K562 (cell line): ENCODE measurements at regions not wholly inside any gene's neighbourhood (a gene's known extent, or its start where the extent isn't known, plus 50 kb on each side); places are given as distances from the start of the nearest gene placed in this dataset.

Experiments
- BACH1 ChIP-seq: fragments of 200-800 bp; sonication (Bioruptor generic); IDR thresholded peaks from 2 replicates; pipeline ENCODE4 v1.6.1; 2016; ENCODE audit warnings: missing genetic modification characterization, missing compliant biosample characterization
- BDP1 ChIP-seq: IDR thresholded peaks from 3 replicates; pipeline ENCODE4 v1.6.1; 2011; ENCODE audit not compliant: insufficient read length, insufficient read depth
- CTCF ChIP-seq, 3 experiments: IDR thresholded peaks in 2 of 3; conservative IDR thresholded peaks in 1 of 3; 2 replicates each; pipeline ENCODE4 v1.5.1; 2011 to 2012; ENCODE audit warnings: low read length in 3 of 3, mild to moderate bottlenecking in 3 of 3, control low read depth in 2 of 3, improper control_type of control experiment in 1 of 3, inconsistent platforms in 1 of 3, low read depth in 1 of 3, mixed read lengths in 1 of 3, moderate library complexity in 1 of 3; ENCODE audit not compliant: insufficient read depth in 2 of 3
- HNRNPL ChIP-seq: fragments of 200-400 bp; formaldehyde crosslinking; IDR thresholded peaks from 2 replicates; pipeline ENCODE4 v1.6.1; 2017; ENCODE audit warnings: low read depth, mild to moderate bottlenecking, low read length
- JUN ChIP-seq, 2 experiments: sonication (generic) in 1 of 2; formaldehyde crosslinking in 1 of 2; IDR thresholded peaks; 2 replicates each; pipeline versions ENCODE4 v1.6.1 to v1.8.0; 2012 to 2022; ENCODE audit warnings: borderline replicate concordance in 2 of 2, mild to moderate bottlenecking in 2 of 2, improper control_type of control experiment in 1 of 2, low read depth in 1 of 2, low read length in 1 of 2, missing genetic modification reagents in 1 of 2
- JUNB ChIP-seq: fragments of 450-650 bp; formaldehyde crosslinking; conservative IDR thresholded peaks from 2 replicates; pipeline ENCODE4 v1.4.0; 2020; ENCODE audit warnings: mild to moderate bottlenecking
- KAT2B ChIP-seq: IDR thresholded peaks from one replicate; pipeline ENCODE4 v1.6.1; 2012; ENCODE audit warnings: low read depth, mild to moderate bottlenecking, control low read depth, inconsistent platforms, low read length, moderate library complexity
- KLF16 ChIP-seq: IDR thresholded peaks from 2 replicates; pipeline ENCODE4 v1.6.1; 2016; ENCODE audit warnings: antibody characterized with exemption
- MLX ChIP-seq, 2 experiments: fragments of 450-650 bp in 1 of 2; sonication (generic) in 1 of 2; formaldehyde crosslinking; conservative IDR thresholded peaks; 2 replicates each; pipeline versions ENCODE4 v1.4.0 to v1.8.1; 2020 to 2022; ENCODE audit warnings: mild to moderate bottlenecking in 1 of 2, missing genetic modification reagents in 1 of 2
- MYC ChIP-seq, 2 experiments: fragments of 250-450 bp in 1 of 2; sonication (Bioruptor Pico) in 1 of 2; IDR thresholded peaks; 2 replicates each; pipeline versions ENCODE4 v1.5.1 to v1.6.1; 2012 to 2021; ENCODE audit warnings: low read depth in 2 of 2, borderline replicate concordance in 1 of 2, improper control_type of control experiment in 1 of 2, low read length in 1 of 2, mild to moderate bottlenecking in 1 of 2, moderate library complexity in 1 of 2
- NR2C1 ChIP-seq, 2 experiments: fragments of 450-650 bp; IDR thresholded peaks; 2 replicates each; pipeline ENCODE4 v1.6.1; 2017; ENCODE audit warnings: mild to moderate bottlenecking in 2 of 2, antibody characterized with exemption in 1 of 2, inconsistent platforms in 1 of 2, missing compliant biosample characterization in 1 of 2, missing genetic modification characterization in 1 of 2
- TEAD2 ChIP-seq: fragments of 450-650 bp; IDR thresholded peaks from 2 replicates; pipeline ENCODE4 v1.6.1; 2016; ENCODE audit warnings: missing genetic modification characterization, control low read depth, missing compliant biosample characterization
- ZKSCAN1 ChIP-seq: fragments of 150-350 bp; IDR thresholded peaks from 2 replicates; pipeline ENCODE4 v1.6.1; 2016; ENCODE audit warnings: low read depth, low read length
- ZNF639 ChIP-seq, 2 experiments: fragments of 200-800 bp in 1 of 2; sonication (Bioruptor generic) in 1 of 2; sonication (generic) in 1 of 2; formaldehyde crosslinking in 1 of 2; IDR thresholded peaks in 1 of 2; conservative IDR thresholded peaks in 1 of 2; 2 replicates each; pipeline versions ENCODE4 v1.5.0 to v1.6.1; 2016 to 2020; ENCODE audit warnings: missing compliant biosample characterization in 1 of 2, missing genetic modification characterization in 1 of 2, missing genetic modification reagents in 1 of 2

- TF ChIP-seq BACH1 (tag) (no peak), HNRNPL (no peak), CTCF (IDR thresholded peaks at IDR 0.05 in 2 of 3, conservative IDR thresholded peaks at IDR 0.05 in 1 of 3; ENCODE audit: insufficient read depth in 2 of 3, low read depth in 1 of 3, low read length in 3 of 3) (no peak), MLX (CRISPR knock-in tag; conservative IDR thresholded peaks at IDR 0.05) (no peak), ZNF639 (CRISPR knock-in tag; conservative IDR thresholded peaks at IDR 0.05 in 1 of 2, IDR thresholded peaks at IDR 0.05 in 1 of 2) (no peak), ZKSCAN1 (no peak), KLF16 (no peak), JUNB (CRISPR knock-in tag) (no peak), JUN (IDR thresholded peaks at IDR 0.05; ENCODE audit: borderline replicate concordance, low read depth, low read length) (no peak), JUN (CRISPR knock-in tag; IDR thresholded peaks at IDR 0.05; ENCODE audit: borderline replicate concordance) (no peak), TEAD2 (tag) (no peak), KAT2B (no peak), BDP1 (no peak), NR2C1 (IDR thresholded peaks at IDR 0.05) (no peak), NR2C1 (tag; IDR thresholded peaks at IDR 0.05) (no peak), MYC (IDR thresholded peaks at IDR 0.05; ENCODE audit: low read depth, low read length) (no peak), MYC (CRISPR knock-in tag; IDR thresholded peaks at IDR 0.05; ENCODE audit: borderline replicate concordance, low read depth) (no peak)
Measured at GRCh38 chr13:47865883-47866282, 135.2 kb downstream of the SUCLA2 start.
